ENCODE measurements at regions not wholly inside any gene's neighbourhood (a gene's known extent, or its start where the extent isn't known, plus 50 kb on each side); places are given as distances from the start of the nearest gene placed in this dataset.

GRCh38 chr13:34864671-34865070, 77.4 kb upstream of the NBEA start:
- TF ChIP-seq CTCF (IDR thresholded peaks at IDR 0.05): no peak
- TF ChIP-seq POLR2A (IDR thresholded peaks at IDR 0.05): no peak
- TF ChIP-seq POLR2AphosphoS5 (IDR thresholded peaks at IDR 0.05; ENCODE audit: insufficient read depth in 1 of 2, low read depth in 1 of 2): no peak

All from vagina (tissue), 2 donors.